PC-3 (cell line): ENCODE measurements at regions not wholly inside any gene's neighbourhood (a gene's known extent, or its start where the extent isn't known, plus 50 kb on each side); places are given as distances from the start of the nearest gene placed in this dataset.

Experiments
- EZH2 ChIP-seq: fragments of 300-600 bp; sonication (generic); IDR thresholded peaks from one replicate; pipeline ENCODE4 v1.6.1; 2017; ENCODE audit warnings: antibody characterized with exemption, mild to moderate bottlenecking, low read length; ENCODE audit not compliant: unreplicated experiment
- EZH2phosphoT487 ChIP-seq: fragments of 300-600 bp; sonication (generic); IDR thresholded peaks from 2 replicates; pipeline ENCODE4 v1.6.1; 2018; ENCODE audit warnings: mild to moderate bottlenecking, antibody characterized with exemption, low read length, borderline replicate concordance
- TF ChIP-seq, protein P1 (sequence below): fragments of 300-600 bp; sonication (generic); conservative IDR thresholded peaks from 2 replicates; pipeline ENCODE4 v1.5.1; 2017; ENCODE audit warnings: antibody characterized with exemption, low read depth, mild to moderate bottlenecking, low read length

DNA sequence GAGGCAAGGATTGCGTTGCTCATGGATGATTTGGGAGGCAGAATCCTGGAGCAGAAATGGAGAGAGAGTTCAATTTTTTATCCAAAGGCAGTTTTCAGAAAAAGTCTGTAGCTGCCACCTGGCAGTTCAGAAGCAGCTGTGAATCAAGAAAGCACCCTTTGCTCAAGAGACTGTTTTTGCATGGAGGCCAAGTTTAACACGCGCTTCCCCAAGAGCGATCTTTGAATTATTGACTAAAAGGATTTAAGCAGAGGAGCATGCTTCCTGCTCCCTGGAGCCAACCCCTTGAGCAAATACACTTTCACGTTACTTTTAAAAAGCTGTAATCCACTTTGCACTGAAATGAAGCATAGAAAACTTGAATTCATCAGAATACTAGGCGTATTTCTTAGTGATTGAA, 252.4 kb downstream of the RNF144A start:
- TF ChIP-seq, protein P1, sequence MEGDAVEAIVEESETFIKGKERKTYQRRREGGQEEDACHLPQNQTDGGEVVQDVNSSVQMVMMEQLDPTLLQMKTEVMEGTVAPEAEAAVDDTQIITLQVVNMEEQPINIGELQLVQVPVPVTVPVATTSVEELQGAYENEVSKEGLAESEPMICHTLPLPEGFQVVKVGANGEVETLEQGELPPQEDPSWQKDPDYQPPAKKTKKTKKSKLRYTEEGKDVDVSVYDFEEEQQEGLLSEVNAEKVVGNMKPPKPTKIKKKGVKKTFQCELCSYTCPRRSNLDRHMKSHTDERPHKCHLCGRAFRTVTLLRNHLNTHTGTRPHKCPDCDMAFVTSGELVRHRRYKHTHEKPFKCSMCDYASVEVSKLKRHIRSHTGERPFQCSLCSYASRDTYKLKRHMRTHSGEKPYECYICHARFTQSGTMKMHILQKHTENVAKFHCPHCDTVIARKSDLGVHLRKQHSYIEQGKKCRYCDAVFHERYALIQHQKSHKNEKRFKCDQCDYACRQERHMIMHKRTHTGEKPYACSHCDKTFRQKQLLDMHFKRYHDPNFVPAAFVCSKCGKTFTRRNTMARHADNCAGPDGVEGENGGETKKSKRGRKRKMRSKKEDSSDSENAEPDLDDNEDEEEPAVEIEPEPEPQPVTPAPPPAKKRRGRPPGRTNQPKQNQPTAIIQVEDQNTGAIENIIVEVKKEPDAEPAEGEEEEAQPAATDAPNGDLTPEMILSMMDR: no peak
- no peak for TF ChIP-seq EZH2
- no peak for TF ChIP-seq EZH2phosphoT487
